ENCODE measurements at regions not wholly inside any gene's neighbourhood (a gene's known extent, or its start where the extent isn't known, plus 50 kb on each side); places are given as distances from the start of the nearest gene placed in this dataset.

GRCh38 chr17:73936908-73937627 is 266.4 kb upstream of the RPL38 start:
- DNase-seq, result no peak

GRCh38 chr17:73938706-73939105 is 264.8 kb upstream of the RPL38 start:
- DNase-seq, result no peak

GRCh38 chr17:73939806-73940205 is 263.7 kb upstream of the RPL38 start:
- no peak for DNase-seq

- DNase-seq, result no peak
Measured at GRCh38 chr17:73940511-73940910, 263.0 kb upstream of the RPL38 start.

GRCh38 chr17:73941919-73942530 is 261.5 kb upstream of the RPL38 start:
- no peak for DNase-seq

GRCh38 chr17:73942703-73943415 is 260.6 kb upstream of the RPL38 start:
- DNase-seq, result no peak

GRCh38 chr17:73943416-73944110 is 259.9 kb upstream of the RPL38 start:
- DNase-seq, result no peak

- DNase-seq, result no peak
Measured at GRCh38 chr17:73944366-73944765, 259.1 kb upstream of the RPL38 start.

GRCh38 chr17:73947281-73947965 is 256.1 kb upstream of the RPL38 start:
- DNase-seq, result no peak

- DNase-seq, result no peak
Measured at GRCh38 chr17:73947966-73948355, 255.5 kb upstream of the RPL38 start.

GRCh38 chr17:73949903-73950592 is 253.4 kb upstream of the RPL38 start:
- no peak for DNase-seq

GRCh38 chr17:73950593-73950914 is 252.9 kb upstream of the RPL38 start:
- no peak for DNase-seq

- DNase-seq, result no peak
Measured at GRCh38 chr17:73952082-73952479, 251.4 kb upstream of the RPL38 start.

GRCh38 chr17:73952480-73953205 is 250.8 kb upstream of the RPL38 start:
- peak; percentile 25 for DNase-seq

GRCh38 chr17:73953206-73954033 is 250.1 kb upstream of the RPL38 start:
- no peak for DNase-seq

GRCh38 chr17:73954951-73955350 is 248.5 kb upstream of the RPL38 start:
- no peak for DNase-seq

GRCh38 chr17:73955616-73956015 is 247.9 kb upstream of the RPL38 start:
- no peak for DNase-seq

- DNase-seq, result no peak
Measured at GRCh38 chr17:73956169-73956568, 247.3 kb upstream of the RPL38 start.

- DNase-seq, result peak; percentile 39
Measured at GRCh38 chr17:73956595-73957465, 246.6 kb upstream of the RPL38 start.

- no peak for DNase-seq
Measured at GRCh38 chr17:73957564-73957963, 245.9 kb upstream of the RPL38 start.
